OCI-LY1 (cell line): ENCODE measurements at regions not wholly inside any gene's neighbourhood (a gene's known extent, or its start where the extent isn't known, plus 50 kb on each side); places are given as distances from the start of the nearest gene placed in this dataset.
A peak's percentile ranks its signal among the peaks of the same experiment; 100 is the strongest.

Source experiments
- H2AFZ ChIP-seq: fragments of 200-600 bp; sonication (generic), shearing (Covaris generic); 2 replicates; pipeline ENCODE4 v1.6.0; 2014; ENCODE audit warnings: antibody characterized with exemption, mild to moderate bottlenecking, low read length
- H3F3A ChIP-seq: fragments of 200-600 bp; sonication (generic), shearing (Covaris generic); 2 replicates; pipeline ENCODE4 v1.6.0; 2014; ENCODE audit warnings: mild to moderate bottlenecking, antibody characterized with exemption, low read length, moderate library complexity; ENCODE audit not compliant: insufficient read depth
- H3K27ac ChIP-seq: fragments of 200-600 bp; sonication (generic); 2 replicates; pipeline ENCODE4 v1.5.1; 2014; ENCODE audit warnings: low read length, mixed run types, mild to moderate bottlenecking, low read depth; ENCODE audit not compliant: poor library complexity, severe bottlenecking
- H3K27me3 ChIP-seq: fragments of 200-600 bp; sonication (generic); 2 replicates; pipeline ENCODE4 v1.6.0; 2014; ENCODE audit warnings: antibody characterized with exemption, mild to moderate bottlenecking, low read length, moderate library complexity; ENCODE audit not compliant: insufficient read depth
- H3K36me3 ChIP-seq: fragments of 200-600 bp; sonication (generic); 2 replicates; pipeline ENCODE4 v1.6.1; 2014; ENCODE audit warnings: mild to moderate bottlenecking, antibody characterized with exemption, low read length, moderate library complexity, mixed read lengths; ENCODE audit not compliant: insufficient read depth
- H3K4me1 ChIP-seq: fragments of 200-600 bp; sonication (generic); 2 replicates; pipeline ENCODE4 v1.5.1; 2014; ENCODE audit warnings: mild to moderate bottlenecking, low read length, moderate library complexity; ENCODE audit not compliant: insufficient read depth, severe bottlenecking
- H3K4me2 ChIP-seq: fragments of 200-600 bp; sonication (generic), shearing (Covaris generic); 2 replicates; pipeline ENCODE4 v1.6.1; 2014; ENCODE audit warnings: low read length
- H3K4me3 ChIP-seq: fragments of 200-600 bp; sonication (generic); 2 replicates; pipeline ENCODE4 v1.5.1; 2014; ENCODE audit warnings: low read length, low read depth, mild to moderate bottlenecking, mixed read lengths; ENCODE audit not compliant: poor library complexity, severe bottlenecking
- H3K79me2 ChIP-seq: fragments of 200-600 bp; shearing (Covaris generic); 2 replicates; pipeline ENCODE4 v1.6.1; 2016; ENCODE audit warnings: mixed run types, low read length, mixed read lengths; ENCODE audit not compliant: insufficient read depth
- H3K9ac ChIP-seq: fragments of 200-600 bp; sonication (generic), shearing (Covaris generic); 2 replicates; pipeline ENCODE4 v1.6.1; 2014; ENCODE audit warnings: mild to moderate bottlenecking, low read length, mixed read lengths
- H3K9me2 ChIP-seq: fragments of 200-600 bp; sonication (generic), shearing (Covaris generic); 2 replicates; pipeline ENCODE4 v1.6.1; 2014; ENCODE audit warnings: low read depth, mild to moderate bottlenecking, low read length, mixed read lengths
- H3K9me3 ChIP-seq: fragments of 200-600 bp; shearing (Covaris generic); 2 replicates; pipeline ENCODE4 v1.6.1; 2014; ENCODE audit warnings: low read length, mixed read lengths
- H4K20me1 ChIP-seq: fragments of 200-600 bp; sonication (generic), shearing (Covaris generic); 2 replicates; pipeline ENCODE4 v1.6.0; 2016; ENCODE audit warnings: mild to moderate bottlenecking, low read length; ENCODE audit not compliant: insufficient read depth
- EZH2 ChIP-seq: fragments of 200-600 bp; sonication (generic), shearing (Covaris generic); IDR thresholded peaks from 2 replicates; pipeline ENCODE4 v1.8.0; 2017; ENCODE audit warnings: borderline replicate concordance, mixed run types, mild to moderate bottlenecking, antibody characterized with exemption, low read length, moderate library complexity, mixed read lengths
- TF ChIP-seq, protein P1 (sequence below): fragments of 200-600 bp; sonication (generic), shearing (Covaris generic); IDR thresholded peaks from 2 replicates; pipeline ENCODE4 v1.5.1; 2017; ENCODE audit warnings: mild to moderate bottlenecking, antibody characterized with exemption, low read length, moderate library complexity, mixed read lengths

GRCh38 chr12:112682586-112682985 is 109.0 kb upstream of the RPH3A start:
- H3F3A ChIP-seq = no peaks in the 10 kb centered on the region

DNA sequence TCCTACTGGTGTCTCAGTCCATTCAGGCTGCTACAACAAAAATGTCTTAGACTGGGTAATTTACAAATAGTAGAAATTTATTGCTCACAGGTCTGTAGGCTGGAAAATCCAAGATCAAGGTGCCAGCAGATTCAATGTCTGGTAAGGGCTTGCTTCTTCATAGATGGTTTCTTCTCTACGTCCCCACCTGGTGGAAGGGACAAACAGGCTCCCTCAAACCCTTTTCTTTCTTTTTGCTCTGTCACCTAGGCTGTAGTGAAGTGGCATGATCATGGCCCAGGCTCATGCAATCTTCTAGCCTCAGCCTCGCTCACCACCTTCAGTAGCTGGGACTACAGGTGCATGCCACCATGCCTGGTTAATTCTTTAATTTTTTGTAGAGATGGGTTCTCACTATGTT is 106.8 kb upstream of the RPH3A start:
- Histone ChIP-seq H3K9ac (no peak overlapping the region), H3K4me2 (no peak overlapping the region), H3K4me1 (no peaks in the 10 kb centered on the region), H2AFZ (no peak overlapping the region), H3K27ac (no peak overlapping the region), H3F3A (no peaks in the 10 kb centered on the region), H4K20me1 (no peaks in the 10 kb centered on the region), H3K9me3 (no peaks in the 10 kb centered on the region), H3K9me2 (no peaks in the 10 kb centered on the region), H3K27me3 (no peaks in the 10 kb centered on the region), H3K4me3 (no peak overlapping the region), H3K36me3 (no peaks in the 10 kb centered on the region), H3K79me2 (no peaks in the 10 kb centered on the region)
- TF ChIP-seq, protein P1, sequence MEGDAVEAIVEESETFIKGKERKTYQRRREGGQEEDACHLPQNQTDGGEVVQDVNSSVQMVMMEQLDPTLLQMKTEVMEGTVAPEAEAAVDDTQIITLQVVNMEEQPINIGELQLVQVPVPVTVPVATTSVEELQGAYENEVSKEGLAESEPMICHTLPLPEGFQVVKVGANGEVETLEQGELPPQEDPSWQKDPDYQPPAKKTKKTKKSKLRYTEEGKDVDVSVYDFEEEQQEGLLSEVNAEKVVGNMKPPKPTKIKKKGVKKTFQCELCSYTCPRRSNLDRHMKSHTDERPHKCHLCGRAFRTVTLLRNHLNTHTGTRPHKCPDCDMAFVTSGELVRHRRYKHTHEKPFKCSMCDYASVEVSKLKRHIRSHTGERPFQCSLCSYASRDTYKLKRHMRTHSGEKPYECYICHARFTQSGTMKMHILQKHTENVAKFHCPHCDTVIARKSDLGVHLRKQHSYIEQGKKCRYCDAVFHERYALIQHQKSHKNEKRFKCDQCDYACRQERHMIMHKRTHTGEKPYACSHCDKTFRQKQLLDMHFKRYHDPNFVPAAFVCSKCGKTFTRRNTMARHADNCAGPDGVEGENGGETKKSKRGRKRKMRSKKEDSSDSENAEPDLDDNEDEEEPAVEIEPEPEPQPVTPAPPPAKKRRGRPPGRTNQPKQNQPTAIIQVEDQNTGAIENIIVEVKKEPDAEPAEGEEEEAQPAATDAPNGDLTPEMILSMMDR = peak; percentile 13; the same call in 1 of the 2 replicates
- TF ChIP-seq EZH2 = no peak

More at GRCh38 chr12:112682586-112682985, 109.0 kb upstream of the RPH3A start:
- no peaks in the 10 kb centered on the region for H3K9me2 ChIP-seq
- H3K4me2 ChIP-seq = no peak overlapping the region
- no peaks in the 10 kb centered on the region for H3K4me1 ChIP-seq
- H2AFZ ChIP-seq = no peak overlapping the region
- H3K27ac ChIP-seq = no peak overlapping the region
- no peaks in the 10 kb centered on the region for H3K27me3 ChIP-seq
- H3K9ac ChIP-seq = no peak overlapping the region
- H3K4me3 ChIP-seq = no peak overlapping the region
- TF ChIP-seq, protein P1 = no peak
- no peak for TF ChIP-seq EZH2
- no peaks in the 10 kb centered on the region for H3K9me3 ChIP-seq
- H3K36me3 ChIP-seq = no peaks in the 10 kb centered on the region
- H4K20me1 ChIP-seq = no peaks in the 10 kb centered on the region
- no peaks in the 10 kb centered on the region for H3K79me2 ChIP-seq

GRCh38 chr12:112685321-112685720 is 106.2 kb upstream of the RPH3A start:
- no peak overlapping the region for H3K4me2 ChIP-seq
- TF ChIP-seq, protein P1 = no peak
- TF ChIP-seq EZH2 = no peak
- no peak overlapping the region for H3K4me3 ChIP-seq
- H3K36me3 ChIP-seq = no peaks in the 10 kb centered on the region
- H3K27me3 ChIP-seq = no peaks in the 10 kb centered on the region
- H3K9ac ChIP-seq = no peak overlapping the region
- no peaks in the 10 kb centered on the region for H3K4me1 ChIP-seq
- H4K20me1 ChIP-seq = no peaks in the 10 kb centered on the region
- no peaks in the 10 kb centered on the region for H3K9me2 ChIP-seq
- no peaks in the 10 kb centered on the region for H3K9me3 ChIP-seq
- no peaks in the 10 kb centered on the region for H3K79me2 ChIP-seq
- H3F3A ChIP-seq = no peaks in the 10 kb centered on the region
- no peak overlapping the region for H2AFZ ChIP-seq
- H3K27ac ChIP-seq = no peak overlapping the region
